ENCODE measurements at regions not wholly inside any gene's neighbourhood (a gene's known extent, or its start where the extent isn't known, plus 50 kb on each side); places are given as distances from the start of the nearest gene placed in this dataset.

- TF ChIP-seq GATA3 (IDR thresholded peaks at IDR 0.05; ENCODE audit: low read depth, low read length) (no peak), GATA2 (IDR thresholded peaks at IDR 0.05; ENCODE audit: low read depth, low read length) (no peak)
Measured at GRCh38 chr13:79765331-79765730, 284.4 kb downstream of the NDFIP2 start.
